ENCODE measurements at regions not wholly inside any gene's neighbourhood (a gene's known extent, or its start where the extent isn't known, plus 50 kb on each side); places are given as distances from the start of the nearest gene placed in this dataset.

- no peak for DNase-seq (ENCODE audit: low read depth in 4 of 4, low spot score in 2 of 4)
Observed at GRCh38 chr4:22129454-22130029, 181.0 kb upstream of the KCNIP4 start.

GRCh38 chr4:22122062-22122461 lies 173.5 kb upstream of the KCNIP4 start:
- DNase-seq (ENCODE audit: low read depth in 4 of 4, low spot score in 2 of 4): no peak

GRCh38 chr4:22115262-22115661 lies 166.7 kb upstream of the KCNIP4 start:
- no peak for DNase-seq (ENCODE audit: low read depth in 4 of 4, low spot score in 2 of 4)

GRCh38 chr4:22103768-22104167 lies 155.2 kb upstream of the KCNIP4 start:
- no peak for DNase-seq (ENCODE audit: low read depth in 4 of 4, low spot score in 2 of 4)

- DNase-seq (ENCODE audit: low read depth in 4 of 4, low spot score in 2 of 4): no peak
Observed at GRCh38 chr4:22099896-22100295, 151.3 kb upstream of the KCNIP4 start.

- no peak for DNase-seq (ENCODE audit: low read depth in 4 of 4, low spot score in 2 of 4)
Observed at GRCh38 chr4:22097596-22097995, 149.0 kb upstream of the KCNIP4 start.

GRCh38 chr4:22094217-22094616 lies 145.6 kb upstream of the KCNIP4 start:
- no peak for DNase-seq (ENCODE audit: low read depth in 4 of 4, low spot score in 2 of 4)

GRCh38 chr4:22093126-22093525 lies 144.6 kb upstream of the KCNIP4 start:
- DNase-seq (ENCODE audit: low read depth in 4 of 4, low spot score in 2 of 4): no peak

- DNase-seq (ENCODE audit: low read depth in 4 of 4, low spot score in 2 of 4): no peak
Observed at GRCh38 chr4:22091906-22092305, 143.3 kb upstream of the KCNIP4 start.

- no peak for DNase-seq (ENCODE audit: low read depth in 4 of 4, low spot score in 2 of 4)
Observed at GRCh38 chr4:22091352-22091717, 142.8 kb upstream of the KCNIP4 start.

GRCh38 chr4:22090661-22091351 lies 142.2 kb upstream of the KCNIP4 start:
- no peak for DNase-seq (ENCODE audit: low read depth in 4 of 4, low spot score in 2 of 4)

GRCh38 chr4:22077571-22077970 lies 129.0 kb upstream of the KCNIP4 start:
- DNase-seq (ENCODE audit: low read depth in 4 of 4, low spot score in 2 of 4): no peak

- no peak for DNase-seq (ENCODE audit: low read depth in 4 of 4, low spot score in 2 of 4)
Observed at GRCh38 chr4:22072726-22073125, 124.2 kb upstream of the KCNIP4 start.

- DNase-seq (ENCODE audit: low read depth in 4 of 4, low spot score in 2 of 4): no peak
Observed at GRCh38 chr4:22072240-22072639, 123.7 kb upstream of the KCNIP4 start.

GRCh38 chr4:22071749-22072148 lies 123.2 kb upstream of the KCNIP4 start:
- no peak for DNase-seq (ENCODE audit: low read depth in 4 of 4, low spot score in 2 of 4)

GRCh38 chr4:22070256-22070655 lies 121.7 kb upstream of the KCNIP4 start:
- no peak for DNase-seq (ENCODE audit: low read depth in 4 of 4, low spot score in 2 of 4)

- DNase-seq (ENCODE audit: low read depth in 4 of 4, low spot score in 2 of 4): no peak
Observed at GRCh38 chr4:22063613-22064012, 115.0 kb upstream of the KCNIP4 start.

GRCh38 chr4:22062676-22063075 lies 114.1 kb upstream of the KCNIP4 start:
- no peak for DNase-seq (ENCODE audit: low read depth in 4 of 4, low spot score in 2 of 4)

- DNase-seq (ENCODE audit: low read depth in 4 of 4, low spot score in 2 of 4): no peak
Observed at GRCh38 chr4:22055954-22056353, 107.4 kb upstream of the KCNIP4 start.

GRCh38 chr4:22052076-22052475 lies 103.5 kb upstream of the KCNIP4 start:
- no peak for DNase-seq (ENCODE audit: low read depth in 4 of 4, low spot score in 2 of 4)

GRCh38 chr4:22048323-22048722 lies 99.8 kb upstream of the KCNIP4 start:
- DNase-seq (ENCODE audit: low read depth in 4 of 4, low spot score in 2 of 4): no peak

- no peak for DNase-seq (ENCODE audit: low read depth in 4 of 4, low spot score in 2 of 4)
Observed at GRCh38 chr4:22047793-22048192, 99.2 kb upstream of the KCNIP4 start.
